ENCODE measurements at regions not wholly inside any gene's neighbourhood (a gene's known extent, or its start where the extent isn't known, plus 50 kb on each side); places are given as distances from the start of the nearest gene placed in this dataset.

GRCh38 chr15:69996321-69997160 lies 101.2 kb downstream of the TLE3 start:
- intact Hi-C loops (cut with micrococcal nuclease) = no loop called here

GRCh38 chr15:69997161-69997485 lies 100.6 kb downstream of the TLE3 start:
- intact Hi-C loops (cut with micrococcal nuclease) = no loop called here
